Stimulated activated CD4-positive, alpha-beta T cell treated with anti-CD3 and anti-CD28 coated beads, TNF-alpha, amount 100 ng/mL, for 1 hour (primary cell): ENCODE measurements at regions not wholly inside any gene's neighbourhood (a gene's known extent, or its start where the extent isn't known, plus 50 kb on each side); places are given as distances from the start of the nearest gene placed in this dataset.

ENCODE experiments used
- DNase-seq, 3 donors: peaks; one replicate each; pipeline ENCODE4 v3.0.0-alpha.2; 2020; ENCODE audit warnings: low read depth in 3 of 3, low spot score in 1 of 3

DNA sequence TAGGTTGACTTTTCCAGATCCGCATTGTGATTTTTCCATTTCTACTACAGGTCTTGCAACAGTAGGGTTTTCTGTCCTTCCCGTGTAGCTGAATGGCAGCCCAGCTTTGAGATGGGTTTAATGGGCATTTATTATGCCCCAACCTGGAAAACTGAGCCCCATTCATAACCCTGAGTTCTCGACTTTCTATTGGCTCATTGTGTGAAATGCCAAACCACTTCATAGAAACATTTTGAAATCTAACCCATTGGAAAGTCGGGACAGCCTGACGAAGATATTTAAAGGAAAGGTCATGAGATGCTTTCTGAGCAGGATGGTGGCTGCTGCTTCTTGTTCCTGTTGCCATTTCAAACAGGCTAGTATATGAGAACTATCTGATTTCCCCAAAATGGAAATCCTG, 203.5 kb downstream of the ZFP36L2 start:
- no peak for DNase-seq

DNA sequence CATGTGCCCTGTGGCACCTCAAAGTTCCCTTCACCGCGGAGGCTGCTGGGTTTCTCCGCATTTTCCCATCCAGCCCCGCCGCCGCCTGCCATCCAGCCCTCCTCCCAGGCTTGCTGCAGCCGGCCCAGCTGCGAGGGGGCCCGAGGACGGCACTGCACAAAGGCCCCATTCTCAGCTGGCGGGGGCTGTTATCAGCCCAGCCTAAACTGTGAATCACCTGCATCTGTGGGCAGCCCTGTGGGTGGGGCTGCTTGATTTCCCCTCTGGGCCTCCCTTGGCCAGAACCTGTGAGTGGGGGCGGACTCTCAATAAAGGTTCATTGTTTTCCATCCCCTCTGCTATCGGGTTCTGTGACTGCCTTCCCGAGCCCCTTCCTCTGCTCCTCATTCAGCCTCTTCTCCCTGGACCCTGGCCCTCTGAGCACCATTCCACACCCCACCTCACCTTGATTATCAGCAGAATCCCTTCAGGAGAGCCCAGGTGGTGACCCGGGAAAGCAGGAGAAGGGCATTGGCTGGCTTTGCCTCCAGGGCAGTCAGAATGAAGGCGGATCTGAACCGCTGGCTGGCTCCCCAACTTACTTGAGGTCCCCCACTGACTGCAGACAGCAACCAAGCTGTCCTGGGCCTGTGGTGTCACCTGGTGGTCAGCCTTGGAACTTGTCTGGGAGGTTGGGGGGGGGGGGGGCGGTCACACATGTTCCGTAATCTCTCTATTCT, 204.5 kb downstream of the ZFP36L2 start:
- no peak for DNase-seq

DNA sequence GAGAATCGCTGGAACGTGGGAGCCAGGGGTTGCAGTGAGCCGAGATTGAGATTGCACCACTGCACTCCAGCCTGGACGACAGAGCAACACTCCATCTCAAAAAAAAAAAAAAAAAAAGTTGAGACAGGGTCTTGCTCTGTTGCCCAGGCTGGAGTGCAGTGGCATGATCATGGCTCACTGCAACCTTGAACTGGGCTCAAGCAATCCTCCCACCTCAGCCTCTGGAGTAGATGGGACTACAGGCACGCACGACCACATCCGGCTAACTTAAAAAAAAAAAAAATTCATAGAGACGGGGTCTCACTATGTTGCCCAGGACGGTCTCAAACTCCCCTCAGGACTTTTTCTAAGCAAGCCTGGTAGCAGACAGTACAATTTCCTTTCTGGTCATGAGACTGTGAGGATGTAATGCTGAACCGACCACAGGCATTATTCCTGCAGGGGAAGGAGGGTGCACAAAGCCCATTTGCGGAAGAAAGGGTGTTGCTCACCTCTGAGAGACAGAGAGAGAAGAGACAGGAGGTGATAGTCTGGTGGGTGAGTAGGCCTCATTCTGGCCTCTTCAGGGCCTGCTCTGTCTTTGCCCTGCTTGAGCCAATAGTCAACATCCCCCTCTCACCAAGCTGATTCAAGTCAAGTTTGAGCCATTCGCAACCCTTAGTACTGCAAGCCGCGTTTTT, 205.3 kb downstream of the ZFP36L2 start:
- DNase-seq, result no peak

DNA sequence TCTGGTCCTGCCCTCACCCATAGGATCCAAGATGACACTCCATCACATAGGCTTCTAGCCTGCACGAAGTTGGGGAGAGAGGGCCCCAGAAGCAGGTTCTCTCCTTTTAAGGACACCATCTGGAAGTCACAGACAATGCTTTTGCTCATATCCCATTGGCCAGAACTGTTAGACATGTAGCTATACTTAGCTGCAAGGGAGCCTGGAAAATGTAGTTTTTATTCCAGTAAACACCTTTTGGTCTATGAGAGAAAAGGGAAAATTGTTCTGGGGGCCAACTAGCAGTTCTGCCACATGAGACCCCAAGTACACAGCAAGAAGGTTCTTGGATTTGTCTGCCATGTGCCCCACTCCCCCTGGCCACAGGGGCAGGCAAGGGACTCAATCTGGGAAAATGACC, 206.1 kb downstream of the ZFP36L2 start:
- no peak for DNase-seq

DNA sequence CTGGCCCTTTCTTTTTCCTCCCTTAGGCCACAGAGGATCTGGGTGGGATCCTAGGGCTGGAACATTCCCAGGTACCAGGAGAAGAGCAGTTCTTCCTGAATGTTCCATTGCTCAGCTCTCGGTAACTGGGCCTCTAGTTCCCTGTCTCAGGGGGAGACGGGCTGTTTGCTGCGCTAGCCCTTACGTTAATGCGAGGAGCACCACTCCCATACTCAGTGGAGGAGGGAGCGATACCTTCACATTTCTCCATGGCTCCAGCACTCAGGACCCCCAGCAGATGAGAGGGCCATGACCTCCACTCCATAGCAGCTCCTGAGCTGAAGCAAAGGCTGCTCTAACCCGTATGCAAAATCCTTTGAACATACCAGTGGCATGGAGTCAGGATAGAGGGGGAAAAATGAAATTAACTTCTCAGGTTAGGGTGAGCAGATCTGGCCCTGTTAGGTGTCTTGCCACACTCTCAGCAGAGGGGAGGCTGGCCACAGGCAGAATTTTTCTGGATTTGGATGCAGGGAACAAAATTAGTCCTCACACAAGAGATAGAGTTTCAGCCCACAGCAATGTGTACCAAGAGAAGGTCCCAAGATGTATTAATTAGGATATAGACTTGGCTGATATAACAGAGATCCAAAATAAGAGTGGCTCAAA, 206.7 kb downstream of the ZFP36L2 start:
- DNase-seq, result no peak

DNA sequence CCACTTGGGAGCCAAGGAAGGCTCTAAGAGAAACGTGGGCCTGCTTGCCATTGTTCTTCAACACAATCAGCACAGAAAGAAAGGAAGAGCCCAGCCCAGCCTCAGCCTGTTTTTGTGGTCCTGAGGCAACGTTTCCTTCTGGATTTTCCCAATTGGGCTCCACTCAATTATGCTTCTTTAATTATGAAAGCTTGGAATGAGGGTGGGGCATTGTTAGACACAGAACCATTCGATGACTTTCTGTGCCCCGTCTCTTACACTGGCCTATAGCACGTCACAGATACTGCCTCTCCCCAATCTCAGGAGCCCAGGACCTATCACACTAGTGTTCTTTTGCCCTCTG, 207.4 kb downstream of the ZFP36L2 start:
- no peak for DNase-seq

DNA sequence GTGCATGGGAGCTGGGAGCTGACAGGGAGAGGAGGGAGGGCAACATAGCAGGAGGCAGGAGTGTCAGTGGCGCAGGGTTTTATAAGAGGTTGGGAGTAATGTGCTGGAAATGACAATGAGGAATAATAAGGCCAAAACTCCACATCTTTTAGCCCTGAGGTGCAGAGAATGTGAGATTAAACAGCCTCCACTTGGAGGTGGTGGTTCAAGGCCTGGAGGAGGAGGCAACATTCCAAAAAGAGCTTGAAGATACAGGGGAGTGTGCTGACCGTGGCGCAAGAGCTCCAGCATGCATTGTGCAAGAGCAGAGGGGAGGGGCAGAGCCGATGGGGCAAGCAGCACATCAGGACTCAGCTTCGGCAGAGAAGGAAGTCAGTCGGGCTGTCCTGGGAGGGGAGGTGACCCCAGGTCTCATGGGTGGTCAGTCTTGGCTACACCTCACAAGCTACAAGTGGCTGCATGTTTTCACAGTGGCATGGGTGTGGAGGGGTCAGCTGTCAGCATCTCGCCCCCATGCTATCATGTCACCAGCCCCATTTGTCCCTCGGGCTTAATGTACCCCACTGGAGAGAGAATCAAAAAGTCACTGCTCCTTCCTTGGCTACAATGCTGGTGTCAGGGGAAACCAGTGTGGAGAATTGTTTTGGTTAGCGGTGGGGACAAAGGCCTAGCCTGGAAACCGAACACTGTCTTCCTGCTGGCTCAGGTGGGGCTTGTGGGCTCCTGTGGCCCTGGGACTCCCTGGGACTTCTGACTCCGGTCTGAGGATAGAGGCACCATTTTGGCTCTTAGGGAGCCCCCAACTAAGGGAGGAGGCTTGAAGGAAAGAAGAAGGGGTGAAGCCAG, 208.0 kb downstream of the ZFP36L2 start:
- DNase-seq, result no peak

DNA sequence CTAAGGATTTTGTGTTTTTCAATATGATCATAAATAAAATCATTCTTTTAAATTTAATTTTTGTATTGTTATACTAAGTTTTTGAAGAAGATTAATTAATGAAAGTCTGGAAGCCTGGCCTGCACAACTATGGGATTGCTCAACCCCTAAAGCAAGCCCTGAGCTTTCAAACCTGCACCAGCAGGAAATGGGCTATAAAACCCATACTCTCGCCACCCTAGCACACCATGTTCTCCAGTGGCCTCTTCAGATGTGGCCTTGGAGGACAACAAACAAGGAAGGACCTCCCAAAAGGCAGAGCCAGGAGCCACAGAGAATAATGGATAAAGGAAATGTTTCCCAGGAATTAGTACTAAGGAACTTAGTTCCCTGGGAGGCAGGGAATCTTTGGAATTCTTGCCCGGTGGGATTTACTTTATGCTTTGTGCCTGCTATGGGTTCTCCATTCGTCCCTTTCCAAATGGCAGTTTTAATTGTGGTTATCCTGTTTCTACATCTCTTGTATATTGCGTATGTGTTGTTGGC, 212.5 kb downstream of the ZFP36L2 start:
- DNase-seq, result no peak

DNA sequence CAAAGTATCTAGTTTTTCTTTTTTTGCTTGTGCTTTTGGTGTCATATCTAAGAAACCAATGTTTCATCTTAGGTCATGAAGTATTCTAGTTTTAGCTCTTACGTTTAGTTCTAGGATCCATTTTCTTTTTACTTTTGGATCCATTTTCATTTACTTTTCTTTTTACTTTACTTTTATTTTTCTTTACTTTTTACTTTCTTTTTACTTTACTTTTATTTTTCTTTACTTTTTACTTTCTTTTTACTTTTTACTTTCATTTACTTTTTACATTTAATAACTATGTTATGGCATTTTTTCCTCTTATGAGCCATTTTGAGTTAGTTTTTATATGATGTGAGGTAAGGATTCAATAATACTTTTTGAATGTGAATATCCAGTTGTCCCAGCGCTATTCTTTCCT, 213.4 kb downstream of the ZFP36L2 start:
- DNase-seq, result no peak

DNA sequence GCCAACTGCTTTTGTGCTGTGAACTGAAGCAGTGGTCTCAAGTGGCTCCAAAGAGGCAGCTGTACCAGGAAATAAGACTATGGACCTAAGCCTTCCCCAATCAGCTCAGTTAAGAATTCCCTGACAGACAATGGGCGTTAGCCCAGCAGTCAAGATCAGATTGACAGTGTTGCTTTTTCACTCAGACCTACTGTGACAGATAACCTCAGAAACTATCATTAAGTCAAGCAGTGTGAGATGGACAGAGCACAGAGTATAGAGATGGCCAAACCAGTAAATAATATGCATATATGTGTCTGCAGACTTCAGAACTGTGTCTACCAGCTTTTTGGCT, 215.3 kb downstream of the ZFP36L2 start:
- no peak for DNase-seq

DNA sequence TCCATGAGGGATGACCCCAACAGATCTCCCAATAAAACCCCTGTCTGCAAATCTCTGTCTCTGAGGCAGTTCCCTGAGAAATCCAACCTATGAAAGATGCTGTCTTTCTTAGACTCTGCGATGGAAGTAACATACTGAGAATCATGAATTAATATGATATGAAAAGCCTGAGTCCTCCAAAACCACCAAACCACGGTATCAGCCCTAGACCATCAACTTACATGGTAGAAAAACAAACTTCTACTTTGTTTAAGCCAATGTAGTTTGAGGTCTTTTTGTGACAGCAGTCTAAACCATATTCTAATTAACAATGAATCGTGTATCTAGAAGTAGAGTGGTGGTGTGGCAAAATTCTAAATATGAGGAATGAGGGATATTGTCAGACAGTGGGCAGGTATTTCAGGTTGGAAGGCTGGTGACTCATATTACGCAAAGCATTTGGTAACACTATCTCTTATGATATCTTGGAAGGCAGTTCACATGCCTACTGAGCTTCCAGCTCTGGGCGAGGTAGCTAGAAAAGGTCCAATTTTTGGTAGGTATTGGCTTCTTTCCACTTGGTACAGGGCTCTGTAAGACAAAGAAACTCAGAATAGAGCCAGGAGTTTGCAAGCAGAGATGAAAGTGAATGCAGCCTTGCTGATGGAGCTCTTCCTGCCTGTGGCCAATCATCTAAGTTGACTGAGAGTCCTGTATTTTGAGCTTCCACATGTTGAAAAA, 215.8 kb downstream of the ZFP36L2 start:
- DNase-seq, result no peak

DNA sequence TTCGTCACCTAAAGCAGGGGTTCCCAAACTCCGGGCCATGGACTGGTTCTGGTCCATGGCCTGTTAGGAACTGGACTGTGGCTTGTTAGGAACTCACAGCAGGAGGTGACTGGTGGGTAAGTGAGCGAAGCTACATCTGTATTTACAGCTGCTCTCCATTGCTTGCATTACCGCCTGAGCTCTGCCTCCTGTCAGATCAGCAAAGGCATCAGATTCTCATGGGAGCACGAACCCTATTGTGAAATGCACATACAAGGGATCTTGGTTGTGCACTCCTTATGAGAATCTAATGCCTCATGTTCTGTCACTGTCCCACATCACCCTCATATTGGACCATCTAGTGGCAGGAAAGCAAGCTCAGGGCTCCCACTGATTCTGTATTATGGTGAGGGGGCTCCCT, 217.0 kb downstream of the ZFP36L2 start:
- DNase-seq, result no peak

DNA sequence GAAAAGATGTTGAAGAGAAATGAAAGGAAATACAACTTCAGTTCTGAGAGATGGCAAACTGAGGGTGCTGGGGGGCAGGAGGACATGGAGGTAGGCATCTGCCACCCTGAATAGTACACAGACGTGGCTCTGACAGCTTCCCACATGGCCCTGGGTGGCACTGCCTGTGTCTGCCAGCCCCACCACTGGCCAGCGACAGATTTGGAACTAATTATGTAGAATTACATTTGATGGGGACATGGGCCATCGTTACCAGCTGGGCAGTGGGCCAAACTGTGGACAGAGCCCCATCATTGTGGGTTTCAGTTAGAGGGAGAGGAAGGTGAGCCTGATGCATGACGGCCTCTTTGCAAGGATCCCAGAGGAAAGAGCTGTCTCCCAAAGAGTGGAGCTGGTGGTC, 216.0 kb upstream of the HAAO start:
- no peak for DNase-seq

DNA sequence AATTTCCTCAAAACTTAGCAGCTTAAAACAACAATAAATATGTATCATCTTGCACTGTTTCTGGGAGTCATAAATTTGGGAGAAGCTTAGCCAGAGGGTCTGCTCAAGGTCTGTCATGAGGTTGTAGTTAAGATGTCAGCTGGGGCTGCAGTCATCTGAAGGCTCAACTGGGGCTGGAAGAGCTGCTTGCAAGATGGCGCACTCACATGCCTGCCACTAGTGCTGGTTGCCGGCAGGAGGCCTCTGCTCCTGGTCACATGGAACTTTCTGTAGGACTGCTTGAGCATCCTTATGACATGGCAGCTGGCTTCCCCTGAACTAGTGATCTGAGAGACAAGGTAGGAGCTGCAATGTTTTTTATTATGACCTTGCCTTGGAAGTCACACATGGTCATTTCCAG, 215.5 kb upstream of the HAAO start:
- DNase-seq, result no peak

DNA sequence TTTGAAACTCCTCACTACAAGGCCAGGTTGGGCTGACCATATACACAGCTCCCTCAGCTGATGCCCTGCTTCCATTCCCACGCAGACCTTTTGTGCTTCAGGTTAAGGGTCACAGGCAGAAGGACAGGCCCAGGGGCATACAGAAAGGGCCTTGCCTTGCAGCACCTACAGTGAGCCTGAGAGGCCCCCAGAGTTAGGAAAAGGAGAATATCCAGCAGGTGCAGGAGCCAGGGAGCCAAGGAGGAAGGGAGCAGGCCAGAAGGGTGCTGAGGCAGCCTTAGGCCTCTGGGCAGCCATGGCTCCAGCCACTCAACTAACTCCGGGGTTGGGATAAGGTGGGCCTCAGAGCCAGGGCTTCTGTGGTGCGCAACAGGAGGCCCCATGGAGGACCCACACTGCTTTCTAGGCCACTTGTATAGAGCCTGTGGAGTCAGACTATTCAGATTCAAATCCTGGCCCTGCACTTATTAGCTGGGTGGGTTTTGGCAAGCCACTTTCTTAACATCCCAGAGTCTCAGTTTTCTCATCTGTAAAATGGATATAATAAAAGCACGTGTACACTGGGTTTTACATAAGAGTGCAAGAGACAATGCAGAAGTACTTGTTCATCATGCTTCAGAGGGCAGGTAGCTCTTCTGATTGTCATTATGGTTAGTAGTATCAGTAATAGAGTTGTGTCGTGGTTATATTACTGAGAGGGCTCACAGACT, 214.6 kb upstream of the HAAO start:
- DNase-seq, result no peak

DNA sequence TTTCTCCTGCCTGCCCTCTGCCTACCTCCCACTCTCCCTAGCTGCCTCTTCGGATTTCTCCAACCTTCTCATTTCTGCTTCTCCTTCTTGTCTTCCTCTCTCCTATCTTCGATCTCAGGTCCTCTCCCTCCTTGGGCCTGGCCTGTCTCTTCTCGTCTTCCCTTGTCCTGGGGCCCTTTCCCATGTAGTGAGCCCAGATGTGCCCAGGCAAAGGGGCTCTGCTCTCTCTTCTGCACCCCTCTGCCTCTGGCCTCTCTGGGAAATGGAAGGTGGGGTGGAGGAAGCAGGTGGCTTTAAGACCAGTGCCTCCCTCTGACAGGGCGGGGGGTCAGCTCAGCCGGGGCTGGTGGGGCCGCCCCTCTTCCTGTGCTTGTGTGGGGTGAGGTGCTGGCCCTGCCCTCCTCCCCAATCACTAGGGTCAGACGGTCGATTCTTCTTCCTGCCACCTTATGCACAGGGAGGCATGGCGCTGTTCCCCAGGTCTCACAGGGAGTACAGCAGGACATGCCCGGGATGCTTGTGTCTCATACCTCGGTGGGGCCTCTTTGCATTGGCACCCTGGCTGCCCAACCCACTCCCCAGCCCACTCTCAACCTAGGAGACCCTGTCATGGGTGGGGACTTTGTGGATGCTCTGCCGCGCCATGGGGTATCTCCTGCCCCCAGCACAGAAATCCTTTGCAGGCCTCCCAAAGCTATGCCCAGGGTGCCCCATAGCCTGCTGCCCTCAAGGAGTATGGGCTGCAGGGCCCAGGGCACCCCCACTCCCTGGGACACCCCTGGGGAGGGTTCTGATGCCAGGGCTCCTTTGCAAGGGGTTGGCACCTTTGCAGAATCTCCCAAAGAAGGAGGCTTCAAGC, 213.8 kb upstream of the HAAO start:
- DNase-seq, result no peak

DNA sequence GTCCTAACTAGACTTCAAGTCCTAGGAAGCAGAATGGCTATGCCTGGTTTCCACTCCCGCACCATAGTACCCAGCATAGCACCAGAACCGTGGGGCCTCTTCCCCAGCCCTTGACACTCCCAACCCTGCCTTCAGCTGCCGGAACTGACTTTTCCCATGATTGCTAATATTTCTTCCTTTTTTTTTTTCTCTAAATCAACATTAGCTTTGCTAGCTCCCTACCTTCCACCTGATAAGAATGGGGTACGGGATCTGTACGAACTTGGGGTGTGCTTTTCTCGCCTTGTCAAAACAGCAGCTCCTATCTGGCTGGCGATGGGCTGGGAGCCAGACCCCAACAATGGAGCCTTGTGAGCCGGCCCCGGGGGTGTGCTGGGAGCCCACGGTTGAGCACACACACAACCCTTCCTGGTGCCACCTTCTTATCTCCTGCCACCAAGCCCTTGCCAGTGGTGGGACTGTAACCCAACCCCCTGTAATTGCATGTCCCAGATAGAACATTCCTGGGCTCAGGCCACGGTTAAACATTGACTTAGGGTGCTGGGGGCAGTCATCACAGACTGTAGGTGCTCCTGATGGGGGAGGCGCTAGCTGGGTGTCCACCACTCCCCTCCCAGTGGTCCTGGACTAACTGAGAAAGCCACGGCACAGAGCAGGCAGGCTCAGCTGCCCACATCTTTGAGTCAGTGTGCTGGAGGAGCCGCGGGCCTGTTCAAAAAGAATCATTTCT, 213.0 kb upstream of the HAAO start:
- DNase-seq, result no peak

DNA sequence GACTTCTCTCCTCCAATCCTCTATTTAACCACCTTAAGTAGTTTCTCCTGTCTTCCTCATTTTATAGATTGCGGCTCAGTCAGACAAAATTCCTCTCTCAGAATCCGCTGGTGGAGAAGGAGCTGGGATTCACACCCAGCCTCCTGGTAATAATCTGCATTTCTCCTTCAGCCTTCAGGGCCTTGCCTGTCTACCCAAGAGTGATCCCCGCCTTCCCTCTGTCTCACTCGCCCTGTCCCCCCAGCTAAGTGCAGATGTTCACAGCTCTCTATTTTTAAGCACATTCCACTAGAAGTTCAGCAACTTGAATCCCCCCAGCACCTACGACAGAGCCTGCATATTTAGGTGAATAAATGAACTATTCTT, 212.5 kb upstream of the HAAO start:
- no peak for DNase-seq
